ENCODE measurements at regions not wholly inside any gene's neighbourhood (a gene's known extent, or its start where the extent isn't known, plus 50 kb on each side); places are given as distances from the start of the nearest gene placed in this dataset.
"Not testable (repeated sequence)": the region's sequence is repeated elsewhere in the genome, so short reads cannot be mapped to it uniquely, and the experiment has no call there.

DNA sequence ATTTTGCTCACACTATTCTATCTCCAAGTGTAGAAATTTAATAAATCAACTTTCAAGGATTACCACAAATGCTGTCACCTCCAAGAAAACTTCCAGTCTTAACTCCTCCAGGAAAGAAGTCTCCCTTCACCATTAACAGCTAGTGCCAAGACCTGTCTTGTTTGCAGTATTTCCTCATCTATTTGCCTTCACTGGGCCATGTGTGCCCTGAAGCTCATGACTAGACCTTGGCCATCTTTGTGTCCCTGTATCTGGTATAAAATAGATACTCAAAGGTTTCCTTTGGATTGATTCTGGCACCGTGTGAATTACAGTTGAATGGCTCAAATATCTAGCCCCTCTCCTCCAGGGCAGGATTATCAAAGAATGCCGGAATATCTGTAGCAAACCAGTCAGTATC, 346.7 kb upstream of the KLF4 start:
- Histone ChIP-seq H3K27me3 (no peaks in the 10 kb centered on the region), H3K27ac (no peak overlapping the region), H3K36me3 (no peaks in the 10 kb centered on the region), H3K4me3 (no peak overlapping the region), H3K4me1 (no peaks in the 10 kb centered on the region), H3K9me3 (no peaks in the 10 kb centered on the region)
- TF ChIP-seq, protein P1, sequence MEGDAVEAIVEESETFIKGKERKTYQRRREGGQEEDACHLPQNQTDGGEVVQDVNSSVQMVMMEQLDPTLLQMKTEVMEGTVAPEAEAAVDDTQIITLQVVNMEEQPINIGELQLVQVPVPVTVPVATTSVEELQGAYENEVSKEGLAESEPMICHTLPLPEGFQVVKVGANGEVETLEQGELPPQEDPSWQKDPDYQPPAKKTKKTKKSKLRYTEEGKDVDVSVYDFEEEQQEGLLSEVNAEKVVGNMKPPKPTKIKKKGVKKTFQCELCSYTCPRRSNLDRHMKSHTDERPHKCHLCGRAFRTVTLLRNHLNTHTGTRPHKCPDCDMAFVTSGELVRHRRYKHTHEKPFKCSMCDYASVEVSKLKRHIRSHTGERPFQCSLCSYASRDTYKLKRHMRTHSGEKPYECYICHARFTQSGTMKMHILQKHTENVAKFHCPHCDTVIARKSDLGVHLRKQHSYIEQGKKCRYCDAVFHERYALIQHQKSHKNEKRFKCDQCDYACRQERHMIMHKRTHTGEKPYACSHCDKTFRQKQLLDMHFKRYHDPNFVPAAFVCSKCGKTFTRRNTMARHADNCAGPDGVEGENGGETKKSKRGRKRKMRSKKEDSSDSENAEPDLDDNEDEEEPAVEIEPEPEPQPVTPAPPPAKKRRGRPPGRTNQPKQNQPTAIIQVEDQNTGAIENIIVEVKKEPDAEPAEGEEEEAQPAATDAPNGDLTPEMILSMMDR (IDR thresholded peaks at IDR 0.05), result no peak
- intact Hi-C loops (cut with DNase I; ENCODE audit: low total_unique reads), result no loop called here
- no peak for DNase-seq

DNA sequence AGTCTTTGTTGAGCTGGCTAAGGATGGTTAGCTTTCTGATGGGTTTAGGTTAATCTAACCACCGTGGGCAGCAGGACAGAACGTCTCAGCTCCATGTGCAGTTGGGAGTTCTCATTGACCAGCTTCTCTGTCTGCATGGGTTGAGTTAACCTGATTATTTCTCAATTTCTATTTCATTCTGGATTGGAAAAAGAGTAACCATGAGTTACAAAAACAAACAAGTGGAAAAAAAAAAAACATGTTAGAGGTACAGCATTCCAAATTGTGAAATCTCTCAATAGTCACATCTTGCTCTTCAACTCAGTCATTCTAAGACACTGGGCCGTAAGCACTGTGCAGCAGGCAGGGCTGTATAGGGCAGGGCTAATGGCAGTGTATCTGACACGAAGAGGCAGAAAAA, 343.7 kb upstream of the KLF4 start:
- Histone ChIP-seq H3K4me3 (no peak overlapping the region), H3K9me3 (no peaks in the 10 kb centered on the region), H3K27me3 (no peaks in the 10 kb centered on the region), H3K36me3 (no peaks in the 10 kb centered on the region), H3K4me1 (no peaks in the 10 kb centered on the region), H3K27ac (no peak overlapping the region)
- peak in 1 of 2 donors; percentile 31 for DNase-seq
- TF ChIP-seq, protein P1 (IDR thresholded peaks at IDR 0.05), result no peak
- intact Hi-C loops (cut with DNase I; ENCODE audit: low total_unique reads), result no loop called here

DNA sequence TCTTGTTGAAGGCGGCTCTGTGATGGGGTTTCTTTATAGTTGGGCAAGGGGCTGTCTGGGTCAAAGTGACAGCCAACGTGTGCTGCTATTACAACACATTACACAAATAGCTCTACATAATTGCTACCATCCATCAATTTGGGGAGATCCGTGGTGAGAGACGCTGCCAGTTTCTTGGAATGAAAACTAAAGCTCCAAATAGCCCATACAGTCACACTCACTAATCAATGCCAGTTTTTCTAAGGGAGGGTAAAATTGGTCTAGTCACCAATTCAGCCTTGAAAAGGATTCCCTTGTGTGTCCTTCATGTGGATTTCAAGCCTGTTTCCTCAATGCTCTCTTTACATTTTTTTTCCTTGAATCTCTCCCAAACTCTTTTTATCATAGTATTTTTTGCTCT, 343.3 kb upstream of the KLF4 start:
- intact Hi-C loops (cut with DNase I; ENCODE audit: low total_unique reads), result no loop called here
- Histone ChIP-seq H3K27ac (no peak overlapping the region), H3K27me3 (no peaks in the 10 kb centered on the region), H3K36me3 (no peaks in the 10 kb centered on the region), H3K9me3 (no peaks in the 10 kb centered on the region), H3K4me3 (no peak overlapping the region), H3K4me1 (no peaks in the 10 kb centered on the region)
- TF ChIP-seq, protein P1 (IDR thresholded peaks at IDR 0.05), result no peak
- no peak for DNase-seq

DNA sequence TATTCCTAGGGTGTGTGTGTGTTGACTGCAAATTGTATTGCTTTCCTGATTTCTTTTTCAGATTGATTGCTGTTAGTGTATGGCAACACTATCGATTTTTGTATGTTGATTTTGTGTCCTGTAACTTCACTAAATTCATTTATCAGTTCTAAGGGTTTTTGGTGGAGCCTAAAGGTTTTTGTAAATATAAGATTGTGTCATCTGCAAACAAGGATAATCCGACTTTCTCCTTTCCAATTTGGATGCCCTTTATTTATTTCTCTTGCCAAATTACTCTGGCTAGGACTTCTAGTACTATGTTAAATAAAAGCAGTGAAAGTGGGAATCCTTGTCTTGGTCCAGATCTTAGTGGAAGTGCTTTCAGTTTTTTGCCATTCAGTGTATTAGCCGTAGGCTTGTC, 340.9 kb upstream of the KLF4 start:
- Histone ChIP-seq H3K27ac (no peak overlapping the region), H3K36me3 (no peaks in the 10 kb centered on the region), H3K4me3 (no peak overlapping the region), H3K9me3 (no peaks in the 10 kb centered on the region), H3K27me3 (no peaks in the 10 kb centered on the region), H3K4me1 (no peaks in the 10 kb centered on the region)
- no peak for DNase-seq
- TF ChIP-seq, protein P1 (IDR thresholded peaks at IDR 0.05), result no peak
- intact Hi-C loops (cut with DNase I; ENCODE audit: low total_unique reads), result no loop called here

DNA sequence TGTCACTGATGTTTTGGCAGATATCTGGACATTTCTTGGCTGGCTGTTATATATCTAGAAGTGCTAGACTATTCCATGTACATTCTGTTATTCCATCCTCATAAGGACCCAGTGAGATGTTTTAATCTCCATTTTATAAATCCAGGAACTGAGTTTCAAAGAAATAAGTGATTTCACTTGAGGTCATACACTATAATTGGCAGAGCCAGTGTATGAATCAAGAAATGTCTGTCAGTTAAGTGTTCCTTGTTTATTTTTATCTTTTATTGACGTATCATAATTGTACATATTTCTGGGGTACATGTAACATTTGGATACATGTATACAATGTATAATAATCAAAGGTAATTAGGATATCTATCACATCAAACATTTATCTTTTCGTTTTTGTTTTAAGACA, 338.3 kb upstream of the KLF4 start:
- H3K27me3 ChIP-seq, result no peaks in the 10 kb centered on the region
- H3K9me3 ChIP-seq, result no peaks in the 10 kb centered on the region
- H3K36me3 ChIP-seq, result no peaks in the 10 kb centered on the region
- no peak overlapping the region for H3K27ac ChIP-seq
- no peak for DNase-seq
- intact Hi-C loops (cut with DNase I; ENCODE audit: low total_unique reads), result no loop called here
- no peak overlapping the region for H3K4me3 ChIP-seq
- H3K4me1 ChIP-seq, result no peaks in the 10 kb centered on the region
- TF ChIP-seq, protein P1 (IDR thresholded peaks at IDR 0.05), result no peak

DNA sequence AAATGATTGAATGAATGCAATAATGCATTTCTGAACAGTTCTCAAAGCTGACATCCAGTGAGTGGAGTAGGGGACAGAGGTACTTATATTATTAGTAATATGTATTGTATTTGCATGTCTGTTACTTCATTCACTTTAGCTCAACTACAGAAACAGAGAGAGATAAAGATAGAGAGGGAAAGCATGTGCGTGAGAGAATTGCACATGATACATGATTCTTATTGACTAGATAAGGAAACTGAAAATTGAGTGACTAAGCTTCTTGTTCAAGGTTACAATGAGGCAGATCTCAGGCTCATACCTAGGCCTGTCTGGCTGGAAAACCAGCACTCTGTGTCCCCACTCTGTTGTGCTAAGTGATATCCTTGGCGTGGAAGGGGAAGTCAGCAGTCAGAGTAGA, 337.7 kb upstream of the KLF4 start:
- H3K9me3 ChIP-seq, result no peaks in the 10 kb centered on the region
- H3K4me3 ChIP-seq, result no peak overlapping the region
- DNase-seq, result no peak
- intact Hi-C loops (cut with DNase I; ENCODE audit: low total_unique reads), result no loop called here
- H3K36me3 ChIP-seq, result no peaks in the 10 kb centered on the region
- H3K27me3 ChIP-seq, result no peaks in the 10 kb centered on the region
- TF ChIP-seq, protein P1 (IDR thresholded peaks at IDR 0.05), result no peak
- H3K4me1 ChIP-seq, result no peaks in the 10 kb centered on the region
- H3K27ac ChIP-seq, result no peak overlapping the region

DNA sequence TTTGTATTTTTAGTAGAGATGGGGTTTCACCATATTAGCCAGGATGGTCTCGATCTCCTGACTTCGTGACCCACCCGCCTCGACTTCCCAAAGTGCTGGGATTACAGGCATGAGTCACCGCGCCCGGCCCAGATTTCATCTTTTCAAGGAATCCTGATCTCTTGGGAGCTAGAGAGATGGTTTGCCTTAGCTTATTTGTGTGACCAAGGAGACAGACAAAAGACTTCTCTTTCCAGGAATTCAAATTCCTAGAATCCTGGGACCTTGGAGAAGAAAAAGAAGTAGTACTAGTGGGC, 337.1 kb upstream of the KLF4 start:
- H3K27ac ChIP-seq; H3K4me1 ChIP-seq; H3K4me3 ChIP-seq; H3K36me3 ChIP-seq; intact Hi-C loops (cut with DNase I; ENCODE audit: low total_unique reads); H3K27me3 ChIP-seq; H3K9me3 ChIP-seq; DNase-seq: not testable (repeated sequence)
